ENCODE measurements at regions not wholly inside any gene's neighbourhood (a gene's known extent, or its start where the extent isn't known, plus 50 kb on each side); places are given as distances from the start of the nearest gene placed in this dataset.

- no peak for DNase-seq
Observed at GRCh38 chr18:56373601-56374000, 264.8 kb downstream of the TXNL1 start.

GRCh38 chr18:56368066-56368465 is 270.3 kb downstream of the TXNL1 start:
- H3K4me1 Mint-ChIP-seq = no peaks in the 10 kb centered on the region
- no peaks in the 10 kb centered on the region for H3K9me3 Mint-ChIP-seq
- H3K27ac Mint-ChIP-seq = no peak overlapping the region
- DNase-seq = no peak
- intact Hi-C loops (cut with micrococcal nuclease) = no loop called here
- no peak overlapping the region for H3K4me3 Mint-ChIP-seq
- H3K27me3 Mint-ChIP-seq = no peaks in the 10 kb centered on the region
- no peaks in the 10 kb centered on the region for H3K36me3 Mint-ChIP-seq (ENCODE audit: low read depth)

More at GRCh38 chr18:56373601-56374000, 264.8 kb downstream of the TXNL1 start:
- H3K9me3 Mint-ChIP-seq = no peaks in the 10 kb centered on the region
- H3K36me3 Mint-ChIP-seq (ENCODE audit: low read depth) = no peaks in the 10 kb centered on the region
- H3K4me3 Mint-ChIP-seq = no peak overlapping the region
- intact Hi-C loops (cut with micrococcal nuclease) = no loop called here
- no peak overlapping the region for H3K27ac Mint-ChIP-seq
- H3K4me1 Mint-ChIP-seq = no peaks in the 10 kb centered on the region
- peaks cover 2% of the 10 kb centered on the region for H3K27me3 Mint-ChIP-seq

DNA sequence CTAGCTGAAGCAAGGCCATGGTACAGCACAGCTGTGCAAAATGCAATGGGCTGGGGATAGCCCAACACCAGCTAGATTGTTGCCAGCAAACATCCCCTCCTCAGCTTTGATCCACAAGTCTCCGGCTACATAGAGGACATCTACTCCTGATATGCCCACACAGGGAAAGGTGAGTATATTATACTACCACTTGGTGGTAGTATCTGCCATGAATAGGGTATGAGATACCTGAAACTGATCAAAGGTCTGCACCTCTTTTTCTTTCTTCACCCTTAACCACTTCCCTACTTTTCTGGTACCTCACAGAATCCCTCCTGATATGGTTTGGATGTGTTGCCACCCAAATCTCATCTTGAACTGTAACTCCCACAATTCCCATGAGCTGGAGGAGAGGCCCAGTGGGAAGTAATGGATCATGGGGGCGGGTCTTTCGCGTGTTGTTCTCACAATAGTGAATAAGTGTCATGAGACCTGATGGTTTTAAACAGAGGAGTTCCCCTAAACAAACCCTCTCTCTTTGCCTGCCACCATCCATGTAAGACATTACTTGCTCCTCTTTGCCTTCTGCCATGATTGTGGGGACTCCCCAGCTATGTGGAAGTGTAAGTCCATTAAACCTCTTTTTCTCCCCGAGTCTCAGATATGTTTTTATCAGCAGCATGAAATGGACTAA is 279.6 kb downstream of the TXNL1 start:
- Mint-ChIP-seq H3K36me3 (ENCODE audit: low read depth) (no peaks in the 10 kb centered on the region), H3K4me1 (no peaks in the 10 kb centered on the region), H3K4me3 (no peak overlapping the region), H3K27me3 (no peaks in the 10 kb centered on the region), H3K27ac (no peak overlapping the region), H3K9me3 (peaks cover 12% of the 10 kb centered on the region)
- no peak for DNase-seq
- intact Hi-C loops (cut with micrococcal nuclease) = no loop called here

DNA sequence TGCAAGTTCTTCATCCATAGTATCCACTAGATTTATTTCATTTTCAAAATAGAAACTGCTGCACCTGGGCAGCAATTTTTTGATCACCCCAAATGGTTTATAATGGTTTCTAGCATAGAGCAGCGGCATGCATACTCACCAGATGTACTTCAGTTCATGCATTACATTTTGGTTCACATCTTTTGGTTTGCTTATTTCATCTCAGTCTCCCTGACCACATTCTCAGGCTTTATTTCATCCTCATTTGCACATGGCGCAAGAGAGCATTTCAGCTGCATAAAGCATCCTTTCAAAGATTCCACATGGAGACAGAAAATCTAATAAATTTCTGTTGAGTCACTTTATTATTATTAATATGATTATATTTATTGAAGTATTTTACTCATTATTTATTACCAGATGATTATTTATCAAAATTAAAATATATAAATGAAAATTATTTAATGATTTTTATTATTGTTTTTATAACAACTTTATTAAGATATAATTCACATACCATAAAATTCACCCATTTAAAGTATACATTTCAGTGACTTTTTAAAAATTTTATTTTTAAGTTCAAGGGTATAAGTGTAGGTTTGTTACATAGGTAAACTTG is 284.6 kb downstream of the TXNL1 start:
- no peak for DNase-seq
- H3K4me3 Mint-ChIP-seq = no peak overlapping the region
- no peaks in the 10 kb centered on the region for H3K4me1 Mint-ChIP-seq
- H3K36me3 Mint-ChIP-seq (ENCODE audit: low read depth) = no peaks in the 10 kb centered on the region
- H3K9me3 Mint-ChIP-seq = peaks cover 3% of the 10 kb centered on the region
- no peaks in the 10 kb centered on the region for H3K27me3 Mint-ChIP-seq
- intact Hi-C loops (cut with micrococcal nuclease) = no loop called here
- H3K27ac Mint-ChIP-seq = no peak overlapping the region

DNA sequence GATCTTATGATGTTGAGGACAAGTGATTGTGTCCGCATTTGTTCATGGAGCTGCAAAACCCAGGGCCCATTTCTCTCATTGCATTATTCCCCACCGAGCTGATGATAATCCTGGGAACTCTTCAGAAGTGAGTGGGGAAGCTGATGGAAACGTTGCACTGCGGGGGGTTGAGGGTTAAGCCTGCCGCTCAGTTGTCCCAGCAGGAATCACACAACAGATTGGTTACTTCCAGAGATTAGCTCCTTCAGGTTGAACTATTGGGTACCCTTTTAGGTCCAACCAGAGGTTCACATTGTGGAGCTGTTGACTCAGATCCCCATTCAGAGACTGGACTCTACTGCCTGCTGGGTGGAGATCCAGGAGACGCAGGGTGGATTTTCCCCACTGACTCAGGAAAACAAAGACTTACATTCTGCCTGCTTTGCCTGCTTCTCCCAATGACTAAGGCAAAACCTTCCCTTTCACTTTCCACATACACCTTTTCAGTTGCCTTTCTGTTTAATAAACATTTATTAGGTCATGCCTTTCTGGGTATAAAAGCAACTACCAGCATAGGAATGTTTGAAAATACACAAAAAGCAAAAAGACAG is 286.4 kb downstream of the TXNL1 start:
- intact Hi-C loops (cut with micrococcal nuclease) = no loop called here
- Mint-ChIP-seq H3K4me3 (no peak overlapping the region), H3K4me1 (no peaks in the 10 kb centered on the region), H3K27ac (no peak overlapping the region), H3K9me3 (peaks cover 3% of the 10 kb centered on the region), H3K27me3 (no peaks in the 10 kb centered on the region), H3K36me3 (ENCODE audit: low read depth) (no peaks in the 10 kb centered on the region)
- no peak for DNase-seq

DNA sequence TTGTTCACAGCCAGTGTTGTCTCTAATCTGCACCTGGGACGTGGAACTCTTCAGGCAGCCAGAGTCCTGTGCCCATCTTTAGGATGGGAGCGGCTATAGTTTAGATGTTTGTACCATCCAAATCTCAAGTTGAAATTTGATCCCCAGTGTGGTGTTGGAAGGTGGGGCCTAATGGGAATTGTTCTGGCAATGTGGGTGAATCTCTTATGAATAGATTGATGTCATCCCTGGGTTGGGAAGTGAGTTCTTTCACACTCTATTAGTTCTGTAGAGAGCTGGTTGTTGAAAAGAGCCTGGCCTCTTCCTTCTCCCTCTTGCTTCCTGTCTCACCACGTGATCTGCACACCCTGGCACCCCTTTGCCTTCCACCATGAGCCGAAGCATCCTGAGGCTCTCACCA is 300.9 kb downstream of the TXNL1 start:
- no peak overlapping the region for H3K27ac Mint-ChIP-seq
- H3K36me3 Mint-ChIP-seq (ENCODE audit: low read depth) = no peaks in the 10 kb centered on the region
- no peaks in the 10 kb centered on the region for H3K27me3 Mint-ChIP-seq
- intact Hi-C loops (cut with micrococcal nuclease) = no loop called here
- H3K9me3 Mint-ChIP-seq = no peaks in the 10 kb centered on the region
- no peaks in the 10 kb centered on the region for H3K4me1 Mint-ChIP-seq
- DNase-seq = no peak
- no peak overlapping the region for H3K4me3 Mint-ChIP-seq

- no peaks in the 10 kb centered on the region for H3K36me3 Mint-ChIP-seq (ENCODE audit: low read depth)
- H3K27ac Mint-ChIP-seq = no peak overlapping the region
- no peaks in the 10 kb centered on the region for H3K27me3 Mint-ChIP-seq
- intact Hi-C loops (cut with micrococcal nuclease) = no loop called here
- no peak for DNase-seq
- no peaks in the 10 kb centered on the region for H3K4me1 Mint-ChIP-seq
- H3K9me3 Mint-ChIP-seq = no peaks in the 10 kb centered on the region
- H3K4me3 Mint-ChIP-seq = no peak overlapping the region
Observed at GRCh38 chr18:56333839-56334238, 304.6 kb downstream of the TXNL1 start.

DNA sequence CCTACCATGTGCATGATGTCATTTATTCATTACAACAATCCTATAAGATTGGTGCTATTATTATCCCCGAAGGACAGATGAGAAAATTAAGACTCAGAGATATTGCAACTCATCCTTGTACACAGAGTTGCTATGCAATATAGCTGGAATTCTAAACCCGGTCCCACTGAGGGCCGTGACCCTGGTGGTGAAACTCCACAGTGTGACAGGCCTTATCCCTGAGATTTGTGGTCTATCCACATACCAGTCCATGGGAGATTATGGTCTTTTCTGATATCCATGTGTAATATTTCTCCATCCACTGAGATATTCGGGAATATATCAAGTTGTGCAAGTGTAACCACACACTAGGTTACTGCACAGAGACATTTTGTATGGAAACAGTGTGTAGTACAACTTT is 305.2 kb downstream of the TXNL1 start:
- DNase-seq = no peak
- H3K36me3 Mint-ChIP-seq (ENCODE audit: low read depth) = no peaks in the 10 kb centered on the region

DNA sequence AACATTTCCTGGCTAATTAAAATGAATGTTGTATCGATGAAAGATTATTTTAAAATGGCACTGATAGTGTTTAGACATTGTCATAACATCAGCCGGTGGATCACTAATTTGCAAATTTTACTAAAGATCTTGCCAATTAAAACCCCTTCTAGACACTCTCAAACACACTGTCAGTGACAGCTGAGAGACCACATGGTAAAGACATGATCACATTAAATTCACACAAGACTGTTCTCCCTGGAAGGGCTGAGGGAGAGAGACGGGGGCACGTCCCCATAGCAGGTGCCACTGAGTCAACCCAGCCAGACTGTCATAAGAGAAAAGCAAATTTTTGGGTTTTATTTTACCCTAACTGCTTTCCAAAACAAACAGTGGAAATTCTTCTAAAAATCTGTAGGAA is 306.0 kb downstream of the TXNL1 start:
- H3K4me3 Mint-ChIP-seq = no peak overlapping the region
- intact Hi-C loops (cut with micrococcal nuclease) = no loop called here
- no peaks in the 10 kb centered on the region for H3K4me1 Mint-ChIP-seq
- no peaks in the 10 kb centered on the region for H3K36me3 Mint-ChIP-seq (ENCODE audit: low read depth)
- no peaks in the 10 kb centered on the region for H3K27me3 Mint-ChIP-seq
- no peaks in the 10 kb centered on the region for H3K9me3 Mint-ChIP-seq
- no peak for DNase-seq
- no peak overlapping the region for H3K27ac Mint-ChIP-seq

More for the DNA sequence above, 305.2 kb downstream of the TXNL1 start:
- Mint-ChIP-seq H3K4me3 (no peak overlapping the region), H3K4me1 (no peaks in the 10 kb centered on the region), H3K27ac (no peak overlapping the region), H3K9me3 (no peaks in the 10 kb centered on the region), H3K27me3 (no peaks in the 10 kb centered on the region)
- intact Hi-C loops (cut with micrococcal nuclease) = no loop called here

GRCh38 chr18:56330366-56331110 is 307.9 kb downstream of the TXNL1 start:
- Mint-ChIP-seq H3K4me3 (no peak overlapping the region), H3K9me3 (no peaks in the 10 kb centered on the region), H3K36me3 (ENCODE audit: low read depth) (no peaks in the 10 kb centered on the region), H3K27ac (no peak overlapping the region), H3K4me1 (no peaks in the 10 kb centered on the region), H3K27me3 (no peaks in the 10 kb centered on the region)
- intact Hi-C loops (cut with micrococcal nuclease) = no loop called here
- DNase-seq = no peak

- H3K36me3 Mint-ChIP-seq (ENCODE audit: low read depth) = no peaks in the 10 kb centered on the region
- H3K27ac Mint-ChIP-seq = no peak overlapping the region
- no peaks in the 10 kb centered on the region for H3K9me3 Mint-ChIP-seq
- no peak for DNase-seq
- H3K4me1 Mint-ChIP-seq = no peaks in the 10 kb centered on the region
- H3K27me3 Mint-ChIP-seq = no peaks in the 10 kb centered on the region
- no peak overlapping the region for H3K4me3 Mint-ChIP-seq
- intact Hi-C loops (cut with micrococcal nuclease) = no loop called here
Observed at GRCh38 chr18:56329536-56329935, 308.9 kb downstream of the TXNL1 start.

- no peaks in the 10 kb centered on the region for H3K9me3 Mint-ChIP-seq
- no peaks in the 10 kb centered on the region for H3K4me1 Mint-ChIP-seq
- no peaks in the 10 kb centered on the region for H3K27me3 Mint-ChIP-seq
- no peaks in the 10 kb centered on the region for H3K36me3 Mint-ChIP-seq (ENCODE audit: low read depth)
- no peak overlapping the region for H3K27ac Mint-ChIP-seq
- intact Hi-C loops (cut with micrococcal nuclease) = no loop called here
- DNase-seq = no peak
- no peak overlapping the region for H3K4me3 Mint-ChIP-seq
Observed at GRCh38 chr18:56327191-56327885, 311.1 kb downstream of the TXNL1 start.

DNA sequence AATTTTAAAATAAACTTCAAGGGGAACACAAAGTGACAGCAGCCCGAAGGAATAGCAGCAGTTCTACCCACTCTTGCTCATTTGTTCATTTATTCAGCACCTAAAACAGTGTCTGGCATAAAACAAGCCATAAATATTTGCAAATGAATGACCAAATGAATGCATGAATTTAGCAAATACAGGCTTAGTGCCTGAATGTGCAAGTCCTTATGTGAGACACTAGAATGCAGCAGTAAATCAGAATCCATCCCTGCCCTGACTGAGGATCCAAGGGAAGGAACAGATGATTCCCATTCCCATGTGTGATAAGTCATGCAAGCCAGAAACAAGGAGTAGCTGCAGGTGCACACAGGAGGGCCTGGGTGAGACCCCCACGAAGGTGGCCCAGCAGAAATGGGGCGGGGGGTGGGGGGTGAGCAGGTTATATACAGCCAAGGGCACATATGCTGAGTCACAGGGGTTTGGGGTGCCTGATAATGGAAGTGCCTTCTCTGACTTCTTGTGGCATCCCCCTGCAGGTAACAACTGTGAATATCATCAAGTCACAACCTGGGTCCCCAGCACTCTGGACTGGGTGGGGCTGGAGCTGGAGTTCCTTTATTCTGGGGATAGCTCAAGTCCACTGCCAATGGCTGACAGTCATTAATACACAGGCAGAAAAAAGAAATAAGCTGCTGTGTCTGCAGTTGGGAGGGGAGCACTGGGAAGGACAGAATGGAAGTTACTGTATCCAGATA is 311.9 kb downstream of the TXNL1 start:
- intact Hi-C loops (cut with micrococcal nuclease) = no loop called here
- no peaks in the 10 kb centered on the region for H3K9me3 Mint-ChIP-seq
- no peak overlapping the region for H3K27ac Mint-ChIP-seq
- no peaks in the 10 kb centered on the region for H3K27me3 Mint-ChIP-seq
- no peaks in the 10 kb centered on the region for H3K36me3 Mint-ChIP-seq (ENCODE audit: low read depth)
- H3K4me3 Mint-ChIP-seq = no peak overlapping the region
- no peaks in the 10 kb centered on the region for H3K4me1 Mint-ChIP-seq
- no peak for DNase-seq

Data from activated CD4-positive, alpha-beta T cell treated with anti-CD3 and anti-CD28 coated beads, Interleukin-2, amount 10 ng/mL, durations not matched to agents 24 days and 14 days (primary cell).